ENCODE measurements at regions not wholly inside any gene's neighbourhood (a gene's known extent, or its start where the extent isn't known, plus 50 kb on each side); places are given as distances from the start of the nearest gene placed in this dataset.

DNA sequence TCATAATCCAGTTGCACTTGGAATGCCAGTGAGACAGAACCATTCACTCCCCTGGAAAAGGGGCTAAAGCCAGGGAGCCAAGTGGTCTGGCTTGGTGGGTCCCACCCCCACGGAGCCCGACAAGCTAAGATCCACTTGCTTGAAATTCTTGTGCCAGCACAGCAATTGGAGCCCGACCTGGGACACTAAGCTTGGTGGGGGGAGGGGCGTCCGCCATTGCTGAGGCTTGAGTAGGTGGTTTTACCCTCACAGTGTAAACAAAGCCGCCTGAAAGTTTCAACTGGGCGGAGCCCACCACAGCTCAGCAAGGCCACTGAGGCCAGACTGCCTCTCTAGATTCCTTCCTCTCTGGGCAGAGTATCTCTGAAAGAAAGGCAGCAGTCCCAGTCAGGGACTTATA, 200.7 kb upstream of the NPSR1 start:
- no peak for DNase-seq (ENCODE audit: insufficient read length, low spot score, missing footprints)
- no peak overlapping the region for H3K4me3 ChIP-seq (ENCODE audit: insufficient read depth, low read length)

DNA sequence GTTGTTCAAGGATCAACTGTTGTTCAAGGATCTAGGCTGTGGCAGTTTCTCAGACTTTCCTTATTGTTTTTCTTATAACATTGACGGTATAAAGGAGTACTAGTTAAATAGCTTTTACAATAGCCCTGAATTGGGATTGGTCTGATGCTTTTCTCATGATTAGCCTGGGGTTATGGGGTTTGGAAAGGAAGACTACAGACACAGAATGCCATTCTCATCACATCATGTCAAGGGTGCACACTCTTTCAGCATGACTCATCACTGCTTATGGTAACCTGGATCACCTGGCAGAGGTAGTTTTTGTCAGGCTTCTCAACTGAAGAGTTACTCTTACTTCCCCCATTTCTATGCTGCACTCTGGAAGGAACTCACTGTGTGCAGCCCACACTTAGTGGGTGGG, 194.2 kb upstream of the NPSR1 start:
- Histone ChIP-seq H3K9me3 (ENCODE audit: low read depth, low read length) (no peaks in the 10 kb centered on the region), H2AFZ (ENCODE audit: low read length) (no peak overlapping the region), H3K27ac (ENCODE audit: low read depth, low read length) (no peak overlapping the region), H3K4me1 (ENCODE audit: insufficient read depth, low read length) (no peaks in the 10 kb centered on the region), H4K20me1 (ENCODE audit: insufficient read depth, low read length) (no peaks in the 10 kb centered on the region), H3K27me3 (ENCODE audit: insufficient read depth, low read length) (no peaks in the 10 kb centered on the region), H3K4me3 (ENCODE audit: insufficient read depth, low read length) (no peak overlapping the region), H3K36me3 (ENCODE audit: insufficient read depth, low read length) (no peaks in the 10 kb centered on the region), H3K4me2 (ENCODE audit: insufficient read depth, low read length) (no peak overlapping the region), H3K79me2 (ENCODE audit: insufficient read depth, low read length) (no peaks in the 10 kb centered on the region)
- no peak for DNase-seq (ENCODE audit: insufficient read length, low spot score, missing footprints)
- TF ChIP-seq, protein P1, sequence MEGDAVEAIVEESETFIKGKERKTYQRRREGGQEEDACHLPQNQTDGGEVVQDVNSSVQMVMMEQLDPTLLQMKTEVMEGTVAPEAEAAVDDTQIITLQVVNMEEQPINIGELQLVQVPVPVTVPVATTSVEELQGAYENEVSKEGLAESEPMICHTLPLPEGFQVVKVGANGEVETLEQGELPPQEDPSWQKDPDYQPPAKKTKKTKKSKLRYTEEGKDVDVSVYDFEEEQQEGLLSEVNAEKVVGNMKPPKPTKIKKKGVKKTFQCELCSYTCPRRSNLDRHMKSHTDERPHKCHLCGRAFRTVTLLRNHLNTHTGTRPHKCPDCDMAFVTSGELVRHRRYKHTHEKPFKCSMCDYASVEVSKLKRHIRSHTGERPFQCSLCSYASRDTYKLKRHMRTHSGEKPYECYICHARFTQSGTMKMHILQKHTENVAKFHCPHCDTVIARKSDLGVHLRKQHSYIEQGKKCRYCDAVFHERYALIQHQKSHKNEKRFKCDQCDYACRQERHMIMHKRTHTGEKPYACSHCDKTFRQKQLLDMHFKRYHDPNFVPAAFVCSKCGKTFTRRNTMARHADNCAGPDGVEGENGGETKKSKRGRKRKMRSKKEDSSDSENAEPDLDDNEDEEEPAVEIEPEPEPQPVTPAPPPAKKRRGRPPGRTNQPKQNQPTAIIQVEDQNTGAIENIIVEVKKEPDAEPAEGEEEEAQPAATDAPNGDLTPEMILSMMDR (IDR thresholded peaks at IDR 0.05; ENCODE audit: extremely low read depth, low read depth, low read length) = no peak

More for the DNA sequence above, 200.7 kb upstream of the NPSR1 start:
- H2AFZ ChIP-seq (ENCODE audit: low read length) = no peak overlapping the region
- no peaks in the 10 kb centered on the region for H3K36me3 ChIP-seq (ENCODE audit: insufficient read depth, low read length)
- H4K20me1 ChIP-seq (ENCODE audit: insufficient read depth, low read length) = no peaks in the 10 kb centered on the region
- no peaks in the 10 kb centered on the region for H3K27me3 ChIP-seq (ENCODE audit: insufficient read depth, low read length)
- no peak overlapping the region for H3K4me2 ChIP-seq (ENCODE audit: insufficient read depth, low read length)
- H3K4me1 ChIP-seq (ENCODE audit: insufficient read depth, low read length) = no peaks in the 10 kb centered on the region
- no peak overlapping the region for H3K27ac ChIP-seq (ENCODE audit: low read depth, low read length)
- TF ChIP-seq, protein P1 (IDR thresholded peaks at IDR 0.05; ENCODE audit: extremely low read depth, low read depth, low read length) = no peak
- H3K9me3 ChIP-seq (ENCODE audit: low read depth, low read length) = no peaks in the 10 kb centered on the region
- H3K79me2 ChIP-seq (ENCODE audit: insufficient read depth, low read length) = no peaks in the 10 kb centered on the region

GRCh38 chr7:34471844-34472243, 186.2 kb upstream of the NPSR1 start:
- no peak overlapping the region for H3K4me3 ChIP-seq (ENCODE audit: insufficient read depth, low read length)
- no peaks in the 10 kb centered on the region for H4K20me1 ChIP-seq (ENCODE audit: insufficient read depth, low read length)
- H3K36me3 ChIP-seq (ENCODE audit: insufficient read depth, low read length) = no peaks in the 10 kb centered on the region
- no peaks in the 10 kb centered on the region for H3K4me1 ChIP-seq (ENCODE audit: insufficient read depth, low read length)
- TF ChIP-seq, protein P1 (IDR thresholded peaks at IDR 0.05; ENCODE audit: extremely low read depth, low read depth, low read length) = no peak
- H3K79me2 ChIP-seq (ENCODE audit: insufficient read depth, low read length) = no peaks in the 10 kb centered on the region
- H2AFZ ChIP-seq (ENCODE audit: low read length) = no peak overlapping the region
- H3K27me3 ChIP-seq (ENCODE audit: insufficient read depth, low read length) = no peaks in the 10 kb centered on the region
- no peaks in the 10 kb centered on the region for H3K9me3 ChIP-seq (ENCODE audit: low read depth, low read length)
- H3K4me2 ChIP-seq (ENCODE audit: insufficient read depth, low read length) = no peak overlapping the region
- no peak for DNase-seq (ENCODE audit: insufficient read length, low spot score, missing footprints)
- H3K27ac ChIP-seq (ENCODE audit: low read depth, low read length) = no peak overlapping the region

DNA sequence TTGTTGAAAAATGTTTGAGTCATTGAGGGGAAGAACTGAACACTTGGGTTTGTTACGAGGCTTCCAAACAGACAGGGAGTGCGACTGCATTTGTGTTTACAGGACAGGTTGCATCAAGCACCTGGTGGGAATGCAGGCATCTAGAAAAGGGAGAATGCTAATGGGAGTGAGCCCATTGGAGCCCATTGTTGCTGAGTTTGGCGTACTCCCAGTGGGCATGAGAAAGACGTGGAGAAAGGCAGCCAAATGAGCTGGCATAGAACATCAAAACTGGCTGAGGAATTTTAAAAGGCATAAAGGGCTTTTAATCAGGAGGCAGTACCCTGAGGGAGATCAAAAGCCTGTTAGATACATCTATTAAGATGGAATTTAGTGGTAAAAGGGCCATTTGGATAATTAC, 171.6 kb upstream of the NPSR1 start:
- no peaks in the 10 kb centered on the region for H3K36me3 ChIP-seq (ENCODE audit: insufficient read depth, low read length)
- H3K4me2 ChIP-seq (ENCODE audit: insufficient read depth, low read length) = no peak overlapping the region
- H3K27me3 ChIP-seq (ENCODE audit: insufficient read depth, low read length) = no peaks in the 10 kb centered on the region
- no peak for DNase-seq (ENCODE audit: insufficient read length, low spot score, missing footprints)
- H3K27ac ChIP-seq (ENCODE audit: low read depth, low read length) = no peak overlapping the region
- no peaks in the 10 kb centered on the region for H3K4me1 ChIP-seq (ENCODE audit: insufficient read depth, low read length)
- H3K4me3 ChIP-seq (ENCODE audit: insufficient read depth, low read length) = no peak overlapping the region
- no peaks in the 10 kb centered on the region for H4K20me1 ChIP-seq (ENCODE audit: insufficient read depth, low read length)
- H2AFZ ChIP-seq (ENCODE audit: low read length) = no peak overlapping the region
- H3K79me2 ChIP-seq (ENCODE audit: insufficient read depth, low read length) = no peaks in the 10 kb centered on the region
- H3K9me3 ChIP-seq (ENCODE audit: low read depth, low read length) = no peaks in the 10 kb centered on the region
- TF ChIP-seq, protein P1 (IDR thresholded peaks at IDR 0.05; ENCODE audit: extremely low read depth, low read depth, low read length) = no peak
